ENCODE measurements at regions not wholly inside any gene's neighbourhood (a gene's known extent, or its start where the extent isn't known, plus 50 kb on each side); places are given as distances from the start of the nearest gene placed in this dataset.
A peak's percentile ranks its signal among the peaks of the same experiment; 100 is the strongest.

DNA sequence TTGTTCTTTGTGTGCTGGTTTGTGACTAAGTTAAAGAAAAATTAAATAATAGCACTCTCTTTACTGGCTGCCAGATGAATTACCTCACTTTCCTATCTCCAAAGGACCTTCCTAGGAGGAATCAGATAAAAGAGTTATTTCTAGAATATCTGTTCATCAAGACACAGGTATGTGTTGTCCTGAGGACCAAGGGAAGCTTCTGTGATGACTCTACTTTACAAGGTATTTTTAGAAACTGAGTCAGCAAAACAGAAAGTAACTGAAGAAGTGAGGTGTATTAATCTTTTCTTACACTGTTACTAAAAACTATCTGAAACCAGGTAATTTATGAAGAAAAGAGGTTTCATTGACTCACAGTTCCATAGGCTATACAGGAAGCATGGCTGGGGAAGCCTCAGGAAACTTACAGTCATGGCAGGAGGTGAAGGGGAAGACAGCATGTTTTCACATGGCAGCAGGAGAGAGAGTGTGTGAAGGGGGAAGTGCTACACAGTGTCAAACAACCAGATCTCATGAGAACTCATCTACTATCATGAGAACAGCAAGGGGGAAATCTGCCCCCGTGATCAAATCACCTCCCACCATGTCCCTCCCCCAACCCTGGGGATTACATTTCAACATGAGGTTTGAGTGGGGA, 189.2 kb upstream of the DMAC1 start:
- Mint-ChIP-seq H3K27ac (no peak overlapping the region), H3K4me3 (no peak overlapping the region), H3K36me3 (ENCODE audit: insufficient read depth in 2 of 2) (peaks cover 3% of the 10 kb centered on the region in 2 donors), H3K4me1 (ENCODE audit: low read depth) (peaks cover 8% of the 10 kb centered on the region), H3K27me3 (ENCODE audit: low read depth) (no peaks in the 10 kb centered on the region), H3K9me3 (peaks cover 0 to 7% of the 10 kb centered on the region in 2 donors)
- ATAC-seq (replicated peaks in 1 of 2) (no peak), DNase-seq (no peak)

GRCh38 chr9:7984692-7985091, 185.1 kb upstream of the DMAC1 start:
- H3K36me3 Mint-ChIP-seq (ENCODE audit: insufficient read depth in 2 of 2): peaks cover 0 to 5% of the 10 kb centered on the region in 2 donors
- ATAC-seq (replicated peaks in 1 of 2) (no peak), DNase-seq (no peak)
- H3K27me3 Mint-ChIP-seq (ENCODE audit: low read depth): no peaks in the 10 kb centered on the region
- peaks cover 40% of the 10 kb centered on the region for H3K4me1 Mint-ChIP-seq (ENCODE audit: low read depth)
- H3K4me3 Mint-ChIP-seq: no peak overlapping the region
- peaks cover 0 to 2% of the 10 kb centered on the region in 2 donors for H3K9me3 Mint-ChIP-seq
- no peak overlapping the region for H3K27ac Mint-ChIP-seq

- H3K36me3 Mint-ChIP-seq (ENCODE audit: insufficient read depth in 2 of 2): peaks cover 0 to 3% of the 10 kb centered on the region in 2 donors
- no peak for DNase-seq
Measured at GRCh38 chr9:7984203-7984602, 184.6 kb upstream of the DMAC1 start.

DNA sequence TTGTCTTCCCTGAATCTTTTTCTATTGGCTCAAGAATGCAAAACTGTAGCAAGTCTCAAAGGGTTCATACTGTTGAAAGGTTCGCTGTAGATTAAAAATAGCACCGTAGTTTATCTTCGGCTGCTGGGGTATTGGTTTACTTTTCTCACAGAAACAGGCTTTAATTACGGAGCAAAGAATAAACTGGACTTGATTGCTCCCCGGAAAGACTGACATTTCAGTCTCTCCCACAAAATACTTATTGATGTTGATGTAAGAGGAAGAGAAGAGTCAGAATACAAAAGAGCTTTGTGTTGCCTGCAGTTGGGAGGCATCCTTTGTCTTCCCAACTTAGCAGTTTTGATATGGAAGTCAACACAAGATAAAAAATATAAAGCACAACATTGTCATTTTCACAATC, 183.9 kb upstream of the DMAC1 start:
- Mint-ChIP-seq H3K36me3 (ENCODE audit: insufficient read depth in 2 of 2) (peaks cover 0 to 2% of the 10 kb centered on the region in 2 donors), H3K4me1 (ENCODE audit: low read depth) (peaks cover 37% of the 10 kb centered on the region), H3K27ac (peak overlapping the region; percentile 69), H3K27me3 (ENCODE audit: low read depth) (no peaks in the 10 kb centered on the region), H3K9me3 (no peaks in the 10 kb centered on the region), H3K4me3 (peak overlapping the region in 1 of 2 donors; percentile 43)
- no peak for DNase-seq
- no peak for ATAC-seq (replicated peaks in 1 of 2)

More at GRCh38 chr9:7984203-7984602, 184.6 kb upstream of the DMAC1 start:
- Mint-ChIP-seq H3K27me3 (ENCODE audit: low read depth) (no peaks in the 10 kb centered on the region), H3K9me3 (peaks cover 0 to 2% of the 10 kb centered on the region in 2 donors), H3K27ac (no peak overlapping the region), H3K4me1 (ENCODE audit: low read depth) (peaks cover 40% of the 10 kb centered on the region), H3K4me3 (no peak overlapping the region)
- no peak for ATAC-seq (replicated peaks in 1 of 2)

DNA sequence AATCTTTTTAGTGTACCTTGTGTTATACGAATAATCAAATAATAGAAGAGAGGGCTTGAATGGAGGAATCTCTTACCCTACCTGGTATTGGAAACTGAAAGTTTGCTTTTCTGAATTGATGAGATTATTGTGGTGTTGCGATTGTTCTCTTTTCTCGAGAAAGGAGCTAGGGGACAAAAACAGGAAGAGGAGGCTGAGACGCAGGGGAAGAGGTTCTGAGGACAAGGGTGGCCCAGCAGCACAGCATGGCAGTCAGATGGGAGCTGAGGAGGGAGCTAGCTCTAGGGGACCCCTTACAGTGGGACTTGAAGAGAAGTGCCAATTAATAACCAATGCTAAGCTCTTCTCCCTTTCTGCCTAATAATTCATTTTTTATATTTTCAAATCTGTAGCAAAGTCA, 183.3 kb upstream of the DMAC1 start:
- Mint-ChIP-seq H3K27ac (peak overlapping the region; percentile 69), H3K27me3 (ENCODE audit: low read depth) (no peaks in the 10 kb centered on the region), H3K4me3 (peak overlapping the region; percentile 63), H3K36me3 (ENCODE audit: insufficient read depth in 2 of 2) (peaks cover 0 to 2% of the 10 kb centered on the region in 2 donors), H3K4me1 (ENCODE audit: low read depth) (peaks cover 42% of the 10 kb centered on the region), H3K9me3 (no peaks in the 10 kb centered on the region)
- ATAC-seq (replicated peaks in 1 of 2) (peak in 1 of 2 donors; percentile 50), DNase-seq (no peak)

GRCh38 chr9:7980691-7981289, 181.2 kb upstream of the DMAC1 start:
- peaks cover 0 to 2% of the 10 kb centered on the region in 2 donors for H3K36me3 Mint-ChIP-seq (ENCODE audit: insufficient read depth in 2 of 2)
- peaks cover 63% of the 10 kb centered on the region for H3K4me1 Mint-ChIP-seq (ENCODE audit: low read depth)
- no peaks in the 10 kb centered on the region for H3K27me3 Mint-ChIP-seq (ENCODE audit: low read depth)
- DNase-seq: no peak
- no peaks in the 10 kb centered on the region for H3K9me3 Mint-ChIP-seq
- no peak overlapping the region for H3K4me3 Mint-ChIP-seq
- H3K27ac Mint-ChIP-seq: no peak overlapping the region
- ATAC-seq (replicated peaks in 1 of 2): no peak

- Mint-ChIP-seq H3K4me1 (ENCODE audit: low read depth) (peaks cover 69% of the 10 kb centered on the region), H3K36me3 (ENCODE audit: insufficient read depth in 2 of 2) (peaks cover 0 to 2% of the 10 kb centered on the region in 2 donors), H3K9me3 (no peaks in the 10 kb centered on the region), H3K27me3 (ENCODE audit: low read depth) (no peaks in the 10 kb centered on the region), H3K4me3 (no peak overlapping the region), H3K27ac (no peak overlapping the region)
- ATAC-seq (replicated peaks in 1 of 2) (no peak), DNase-seq (no peak)
Measured at GRCh38 chr9:7980041-7980440, 180.5 kb upstream of the DMAC1 start.

DNA sequence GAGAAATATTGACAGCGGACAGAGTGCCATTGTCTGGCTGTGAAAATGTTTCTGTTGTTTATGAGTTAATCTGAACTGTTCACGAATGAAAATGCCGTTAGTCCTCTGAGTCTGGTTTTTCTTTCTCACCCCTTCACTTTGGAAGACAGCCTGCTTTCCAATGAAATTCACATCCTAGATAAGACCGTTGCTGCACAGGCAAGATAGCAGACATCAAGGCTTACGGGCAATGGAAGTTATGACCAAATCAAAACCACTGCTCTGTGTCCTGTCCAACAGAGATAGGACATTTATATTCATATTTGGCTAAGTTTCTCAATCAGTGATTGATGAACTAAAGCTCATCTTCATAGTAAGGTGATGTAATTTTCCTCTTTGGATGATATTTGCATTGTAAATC, 180.0 kb upstream of the DMAC1 start:
- no peak for ATAC-seq (replicated peaks in 1 of 2)
- Mint-ChIP-seq H3K27me3 (ENCODE audit: low read depth) (no peaks in the 10 kb centered on the region), H3K9me3 (no peaks in the 10 kb centered on the region), H3K27ac (no peak overlapping the region), H3K4me3 (no peak overlapping the region), H3K4me1 (ENCODE audit: low read depth) (peaks cover 73% of the 10 kb centered on the region), H3K36me3 (ENCODE audit: insufficient read depth in 2 of 2) (peaks cover 0 to 2% of the 10 kb centered on the region in 2 donors)
- DNase-seq: no peak

DNA sequence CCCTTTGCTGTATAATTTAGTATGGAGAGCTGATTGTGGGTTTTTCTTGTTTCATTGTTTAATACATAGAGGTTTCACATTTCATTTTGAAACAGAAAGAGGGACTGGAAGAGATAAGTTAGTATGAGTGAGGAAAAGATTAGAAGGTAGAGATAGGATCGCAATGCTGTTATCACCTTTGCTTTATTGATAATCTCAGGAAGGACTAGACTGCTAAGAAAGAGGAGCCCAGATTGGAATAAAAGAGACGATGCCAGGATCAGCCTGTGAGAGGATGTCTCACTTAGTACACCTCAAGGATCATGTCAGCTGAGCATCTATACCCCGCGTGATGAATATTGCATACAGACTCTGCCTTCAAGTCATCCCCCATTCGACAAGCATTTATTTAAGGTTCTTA, 178.0 kb upstream of the DMAC1 start:
- Mint-ChIP-seq H3K27ac (peak overlapping the region; percentile 30), H3K4me1 (ENCODE audit: low read depth) (peaks cover 74% of the 10 kb centered on the region), H3K9me3 (no peaks in the 10 kb centered on the region), H3K4me3 (peak overlapping the region; percentile 13 to 65), H3K27me3 (ENCODE audit: low read depth) (no peaks in the 10 kb centered on the region), H3K36me3 (ENCODE audit: insufficient read depth in 2 of 2) (no peaks in the 10 kb centered on the region)
- DNase-seq (no peak), ATAC-seq (replicated peaks in 1 of 2) (no peak)

DNA sequence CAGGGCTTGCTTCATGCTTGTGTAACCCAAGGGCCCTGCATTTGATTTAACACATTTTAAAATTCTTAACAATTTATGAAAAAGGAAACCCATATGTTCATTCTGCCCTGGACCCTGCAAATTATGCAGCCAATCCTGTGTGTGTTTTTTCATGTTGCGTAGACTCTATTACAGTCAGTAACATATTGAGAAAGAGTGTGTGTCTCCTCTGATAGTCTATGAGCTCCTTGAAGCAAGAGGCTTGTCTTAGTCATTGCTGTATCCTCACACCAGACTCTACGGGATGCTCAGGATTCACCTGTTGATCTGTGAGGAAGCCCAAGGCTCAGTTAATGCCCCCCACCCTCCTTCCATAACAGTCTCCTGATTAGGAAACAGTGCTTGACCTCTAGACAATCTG, 177.3 kb upstream of the DMAC1 start:
- no peaks in the 10 kb centered on the region for H3K27me3 Mint-ChIP-seq (ENCODE audit: low read depth)
- H3K36me3 Mint-ChIP-seq (ENCODE audit: insufficient read depth in 2 of 2): no peaks in the 10 kb centered on the region
- H3K4me3 Mint-ChIP-seq: peak overlapping the region; percentile 2 to 65
- ATAC-seq (replicated peaks in 1 of 2) (peak; percentile 4 to 7), DNase-seq (no peak)
- H3K27ac Mint-ChIP-seq: peak overlapping the region; percentile 51
- no peaks in the 10 kb centered on the region for H3K9me3 Mint-ChIP-seq
- H3K4me1 Mint-ChIP-seq (ENCODE audit: low read depth): peaks cover 69% of the 10 kb centered on the region

DNA sequence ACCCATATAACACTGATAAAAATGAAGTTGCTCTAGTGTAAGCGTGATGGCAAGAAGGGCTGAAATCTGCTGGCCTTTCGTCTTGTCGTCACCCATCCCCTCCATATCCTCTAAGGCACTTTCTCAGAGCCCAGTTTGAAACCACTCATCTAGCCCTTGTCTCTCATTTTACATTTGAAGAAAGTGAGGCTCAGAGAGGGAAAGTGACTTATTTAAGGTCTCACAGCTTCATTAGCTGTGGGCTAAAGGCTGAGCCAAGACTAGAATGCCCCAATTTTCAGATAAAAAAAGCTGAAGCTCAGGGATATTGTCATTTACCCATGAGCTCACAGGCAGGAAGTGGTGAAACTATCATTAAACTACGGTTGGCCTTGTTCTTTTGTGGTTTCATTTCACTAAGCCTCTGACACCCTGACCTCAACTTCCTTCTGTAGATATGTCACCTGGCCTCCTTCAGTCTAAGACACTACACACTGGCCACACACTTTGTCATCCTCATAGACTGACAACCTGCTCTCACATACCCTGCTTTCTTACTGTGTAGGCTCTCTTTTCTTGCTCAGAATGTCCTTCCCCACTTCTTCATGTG, 176.7 kb upstream of the DMAC1 start:
- Mint-ChIP-seq H3K9me3 (no peaks in the 10 kb centered on the region), H3K27ac (peak overlapping the region; percentile 51), H3K4me3 (peak overlapping the region; percentile 10 to 65), H3K27me3 (ENCODE audit: low read depth) (no peaks in the 10 kb centered on the region), H3K4me1 (ENCODE audit: low read depth) (peaks cover 63% of the 10 kb centered on the region), H3K36me3 (ENCODE audit: insufficient read depth in 2 of 2) (no peaks in the 10 kb centered on the region)
- ATAC-seq (replicated peaks in 1 of 2) (peak; percentile 96 to 98), DNase-seq (peak; percentile 68 to 69)

- H3K4me1 Mint-ChIP-seq (ENCODE audit: low read depth): peaks cover 54% of the 10 kb centered on the region
- no peak for DNase-seq
- no peaks in the 10 kb centered on the region for H3K9me3 Mint-ChIP-seq
- no peaks in the 10 kb centered on the region for H3K36me3 Mint-ChIP-seq (ENCODE audit: insufficient read depth in 2 of 2)
- H3K4me3 Mint-ChIP-seq: peak overlapping the region; percentile 72 to 78
- H3K27me3 Mint-ChIP-seq (ENCODE audit: low read depth): no peaks in the 10 kb centered on the region
- ATAC-seq (replicated peaks in 1 of 2): no peak
- peak overlapping the region; percentile 17 for H3K27ac Mint-ChIP-seq
Measured at GRCh38 chr9:7975336-7975735, 175.8 kb upstream of the DMAC1 start.

GRCh38 chr9:7974335-7974960, 174.9 kb upstream of the DMAC1 start:
- Mint-ChIP-seq H3K27me3 (ENCODE audit: low read depth) (no peaks in the 10 kb centered on the region), H3K4me3 (peak overlapping the region; percentile 72 to 78), H3K36me3 (ENCODE audit: insufficient read depth in 2 of 2) (no peaks in the 10 kb centered on the region), H3K4me1 (ENCODE audit: low read depth) (peaks cover 54% of the 10 kb centered on the region), H3K27ac (peak overlapping the region; percentile 45), H3K9me3 (no peaks in the 10 kb centered on the region)
- ATAC-seq (replicated peaks in 1 of 2) (peak; percentile 18 to 47), DNase-seq (peak in 1 of 2 donors; percentile 26)

Measured in activated T-cell treated with anti-CD3 and anti-CD28 coated beads, Interleukin-2, amount 50 U/mL, for 72 hours (primary cell).